ENCODE measurements at regions not wholly inside any gene's neighbourhood (a gene's known extent, or its start where the extent isn't known, plus 50 kb on each side); places are given as distances from the start of the nearest gene placed in this dataset.
"Not testable (repeated sequence)": the region's sequence is repeated elsewhere in the genome, so short reads cannot be mapped to it uniquely, and the experiment has no call there.

DNA sequence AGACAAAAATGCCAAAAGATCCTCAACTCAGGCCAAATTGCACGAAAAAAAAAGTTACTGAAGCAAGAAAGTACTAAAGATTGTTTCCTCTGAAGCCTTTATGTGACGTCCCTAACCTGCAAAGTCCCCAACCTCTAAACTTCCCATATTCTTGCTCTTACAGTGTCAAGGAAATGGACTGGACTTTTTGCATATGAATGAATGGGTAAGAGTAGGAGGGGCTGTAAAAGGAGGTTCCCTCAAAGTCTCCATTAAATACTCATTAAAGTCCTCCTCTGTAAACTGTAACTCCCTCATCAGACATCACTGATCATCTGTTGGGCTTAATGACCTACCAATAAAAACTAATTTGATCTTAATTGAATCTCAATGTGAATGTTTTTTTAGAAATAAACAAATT, 164.8 kb upstream of the STEAP1 start:
- in situ Hi-C loops (cut with HindIII; ENCODE audit: low pct_unique_long_range_greater_than_20kb, low sequenced_read_pairs), result no loop called here
- DNase-seq (ENCODE audit: low read depth in 1 of 2, low spot score in 1 of 2), result no peak
- no peak for TF ChIP-seq JUND (IDR thresholded peaks at IDR 0.05; ENCODE audit: low read depth)

DNA sequence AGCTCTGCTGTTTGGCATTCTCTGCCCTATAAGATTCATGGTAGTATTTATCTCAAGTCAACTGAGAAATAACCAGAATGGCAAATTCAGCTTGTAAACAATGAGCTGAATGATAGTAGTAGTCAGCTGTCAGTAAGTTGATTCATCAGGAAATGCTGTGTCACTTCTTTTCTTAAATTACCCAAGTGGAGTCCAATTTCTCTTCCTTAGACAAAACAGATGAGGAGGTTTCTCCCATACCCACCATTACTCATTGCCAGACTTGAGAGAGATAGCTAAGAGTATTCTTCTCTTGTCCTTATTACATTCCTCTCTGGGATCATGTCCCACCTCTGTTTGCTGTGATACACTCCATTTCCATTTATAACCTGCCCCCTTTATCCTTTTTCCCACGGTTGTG, 159.8 kb upstream of the STEAP1 start:
- DNase-seq (ENCODE audit: low read depth in 1 of 2, low spot score in 1 of 2), result no peak
- TF ChIP-seq JUND (IDR thresholded peaks at IDR 0.05; ENCODE audit: low read depth), result no peak
- in situ Hi-C loops (cut with HindIII; ENCODE audit: low pct_unique_long_range_greater_than_20kb, low sequenced_read_pairs), result no loop called here

DNA sequence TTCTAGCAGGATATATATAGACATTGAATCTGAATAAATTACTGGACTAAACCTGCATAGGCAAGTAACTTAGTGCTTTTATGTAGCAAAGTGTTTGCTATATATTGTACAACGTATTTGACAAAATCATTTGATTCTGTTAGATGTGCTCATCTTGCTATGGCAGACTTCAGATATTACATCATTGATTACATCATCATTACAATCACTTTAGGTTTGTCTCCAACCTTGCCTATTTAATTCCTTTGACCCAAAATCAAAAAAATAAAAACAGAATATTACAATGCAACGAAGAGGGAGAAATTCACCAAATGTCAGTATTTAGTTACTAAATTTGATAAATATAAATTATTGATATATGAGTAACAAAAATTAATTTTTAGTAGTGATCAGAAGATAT, 155.7 kb upstream of the STEAP1 start:
- in situ Hi-C loops (cut with HindIII; ENCODE audit: low pct_unique_long_range_greater_than_20kb, low sequenced_read_pairs), result no loop called here
- DNase-seq (ENCODE audit: low read depth in 1 of 2, low spot score in 1 of 2), result no peak
- no peak for TF ChIP-seq JUND (IDR thresholded peaks at IDR 0.05; ENCODE audit: low read depth)

DNA sequence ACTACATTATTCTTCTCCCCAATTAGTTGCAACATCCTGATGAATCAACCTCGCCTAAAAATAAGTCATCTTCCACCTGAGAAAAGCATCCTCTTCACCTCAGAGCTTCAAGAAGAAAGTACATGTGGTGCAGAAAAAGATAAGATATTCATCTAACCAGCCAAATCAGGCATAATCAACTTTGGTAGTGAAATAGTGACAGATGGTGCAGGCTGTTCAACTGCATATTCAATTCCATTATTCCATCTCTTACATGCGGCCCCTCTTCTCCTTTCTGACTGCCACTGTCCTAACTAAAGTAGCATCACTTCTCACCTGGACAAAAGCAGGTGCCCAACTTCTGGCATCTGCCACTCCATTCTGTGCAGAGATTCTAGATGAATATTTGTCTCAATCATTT, 148.4 kb upstream of the STEAP1 start:
- TF ChIP-seq JUND (IDR thresholded peaks at IDR 0.05; ENCODE audit: low read depth), result no peak
- in situ Hi-C loops (cut with HindIII; ENCODE audit: low pct_unique_long_range_greater_than_20kb, low sequenced_read_pairs), result no loop called here
- DNase-seq (ENCODE audit: low read depth in 1 of 2, low spot score in 1 of 2), result no peak

DNA sequence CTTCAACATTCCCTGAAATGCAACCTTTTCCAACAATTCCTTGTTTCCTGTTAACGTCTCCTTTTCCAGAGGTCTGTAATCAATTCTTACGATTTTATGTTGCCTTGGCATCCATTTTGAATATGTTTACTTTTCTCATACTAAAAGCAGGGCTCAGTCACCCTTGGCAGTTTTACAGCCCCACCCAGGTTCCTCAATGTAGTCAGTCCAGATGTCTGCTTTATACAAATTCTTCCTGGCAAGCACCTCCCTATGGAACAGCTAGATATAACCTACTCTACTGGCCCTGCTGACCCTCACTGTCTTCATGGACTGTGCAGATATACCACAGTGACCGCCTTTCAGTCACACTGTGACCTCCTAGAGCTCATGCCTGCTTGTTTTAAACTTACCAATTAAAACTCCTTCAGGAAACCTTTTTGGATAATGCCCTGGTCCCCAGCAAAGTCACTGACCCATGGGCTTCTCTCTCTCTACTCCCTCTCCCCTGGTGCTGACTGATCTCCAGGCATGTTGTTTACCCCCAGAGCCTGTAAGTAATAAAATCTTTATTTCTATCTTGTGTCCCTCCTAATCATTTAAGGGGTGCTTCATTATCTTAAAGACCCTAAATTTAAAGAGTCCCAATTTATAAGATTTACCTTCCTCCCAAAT, 147.1 kb upstream of the STEAP1 start:
- TF ChIP-seq JUND (IDR thresholded peaks at IDR 0.05; ENCODE audit: low read depth), result no peak
- in situ Hi-C loops (cut with HindIII; ENCODE audit: low pct_unique_long_range_greater_than_20kb, low sequenced_read_pairs), result no loop called here
- DNase-seq (ENCODE audit: low read depth in 1 of 2, low spot score in 1 of 2), result no peak

DNA sequence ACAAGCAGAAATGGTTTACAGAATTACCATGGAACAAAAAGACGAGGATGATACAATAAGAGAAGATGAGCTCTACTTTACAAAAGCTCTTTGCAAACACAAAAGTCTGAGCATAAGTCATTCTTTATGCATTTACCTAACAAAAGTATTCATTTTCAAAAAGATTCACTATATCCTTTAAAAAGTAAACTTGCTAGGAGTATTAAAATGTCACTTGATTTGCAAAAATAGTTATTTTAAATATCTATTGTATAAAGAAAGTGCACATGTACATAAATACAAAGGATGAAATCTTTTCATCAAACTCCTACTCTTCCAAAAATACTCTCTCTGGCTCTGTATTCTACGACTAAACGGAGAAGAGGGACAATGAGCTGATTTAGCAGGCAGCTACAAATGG, 146.4 kb upstream of the STEAP1 start:
- no peak for TF ChIP-seq JUND (IDR thresholded peaks at IDR 0.05; ENCODE audit: low read depth)
- in situ Hi-C loops (cut with HindIII; ENCODE audit: low pct_unique_long_range_greater_than_20kb, low sequenced_read_pairs), result no loop called here
- no peak for DNase-seq (ENCODE audit: low read depth in 1 of 2, low spot score in 1 of 2)

DNA sequence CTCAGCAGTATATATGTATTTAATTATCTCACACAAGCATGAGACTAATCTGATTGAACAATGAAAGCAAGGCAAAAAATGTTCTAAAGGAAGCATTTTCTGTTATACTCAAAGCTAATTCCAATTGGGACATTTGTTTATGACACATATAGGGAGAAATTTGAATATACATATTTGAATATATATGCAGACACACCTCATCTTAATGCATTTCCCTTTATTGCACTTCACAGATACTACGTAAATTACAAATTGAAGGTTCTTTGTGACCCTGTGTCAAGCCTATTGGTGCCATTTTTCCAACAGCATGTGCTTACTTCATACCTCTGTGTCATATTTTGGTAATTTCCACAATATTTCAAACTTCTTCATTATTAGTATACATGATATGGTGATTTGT, 132.1 kb upstream of the STEAP1 start:
- in situ Hi-C loops (cut with HindIII; ENCODE audit: low pct_unique_long_range_greater_than_20kb, low sequenced_read_pairs), result no loop called here
- DNase-seq (ENCODE audit: low read depth in 1 of 2, low spot score in 1 of 2), result no peak
- no peak for TF ChIP-seq JUND (IDR thresholded peaks at IDR 0.05; ENCODE audit: low read depth)

DNA sequence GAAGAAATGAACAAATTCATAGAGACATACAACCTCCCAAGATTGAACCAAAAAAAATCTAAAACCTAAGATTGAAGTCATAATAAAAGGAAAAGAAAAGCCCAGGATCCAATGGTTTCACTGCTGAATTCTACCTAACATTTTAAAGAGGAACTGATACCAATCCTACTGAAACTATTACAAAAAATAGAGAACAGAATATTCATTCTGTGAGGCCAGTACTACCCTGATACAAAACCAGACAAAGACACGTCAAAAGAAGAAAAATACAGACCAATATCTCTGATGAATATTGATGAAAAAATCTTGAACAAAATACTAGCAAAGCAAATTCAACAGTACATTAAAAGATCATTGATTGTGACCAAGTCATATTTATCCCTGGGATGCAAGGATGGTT, 128.5 kb upstream of the STEAP1 start:
- DNase-seq (ENCODE audit: low read depth in 1 of 2, low spot score in 1 of 2), result no peak

DNA sequence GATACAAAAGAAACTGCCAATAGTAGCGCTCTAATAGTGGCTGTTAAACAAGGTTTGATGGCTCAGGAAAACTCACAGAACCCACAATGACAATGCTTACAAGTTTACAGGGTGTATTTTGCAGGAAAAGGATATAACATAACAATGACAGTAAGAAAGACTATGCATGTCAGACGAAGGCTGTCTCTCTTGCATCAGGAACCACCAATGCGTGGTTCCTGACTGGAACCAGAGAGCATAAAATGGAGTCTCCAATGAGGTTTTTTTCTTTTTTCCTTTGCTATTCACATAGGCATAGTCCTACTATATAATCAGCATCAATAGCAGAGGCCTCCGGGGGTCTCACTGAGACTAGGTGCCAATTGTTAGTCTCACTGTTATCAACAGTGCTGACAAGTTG, 120.4 kb upstream of the STEAP1 start:
- DNase-seq (ENCODE audit: low read depth in 1 of 2, low spot score in 1 of 2), result no peak
- no peak for TF ChIP-seq JUND (IDR thresholded peaks at IDR 0.05; ENCODE audit: low read depth)
- in situ Hi-C loops (cut with HindIII; ENCODE audit: low pct_unique_long_range_greater_than_20kb, low sequenced_read_pairs), result no loop called here

More for the DNA sequence above, 128.5 kb upstream of the STEAP1 start:
- in situ Hi-C loops (cut with HindIII; ENCODE audit: low pct_unique_long_range_greater_than_20kb, low sequenced_read_pairs), result no loop called here
- no peak for TF ChIP-seq JUND (IDR thresholded peaks at IDR 0.05; ENCODE audit: low read depth)

DNA sequence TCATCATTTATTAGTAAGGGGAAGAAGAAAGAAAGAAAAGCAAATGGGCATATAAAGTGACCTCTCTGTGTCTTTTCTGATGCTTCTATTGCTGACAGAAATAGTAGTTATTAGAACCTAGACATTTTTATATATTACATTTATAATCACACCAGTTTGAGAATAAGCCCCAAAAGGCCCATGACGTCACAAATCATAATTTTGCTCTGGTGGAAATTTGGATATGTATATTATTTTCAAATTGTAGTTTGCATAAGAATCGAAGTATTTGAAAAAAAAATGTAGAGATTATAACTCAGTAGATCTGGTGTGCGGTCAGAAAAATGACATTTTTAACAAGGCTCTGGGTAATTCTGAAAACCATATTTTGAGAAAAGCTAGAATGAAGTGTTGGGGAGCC, 101.2 kb upstream of the STEAP1 start:
- no peak for DNase-seq (ENCODE audit: low read depth in 1 of 2, low spot score in 1 of 2)
- TF ChIP-seq JUND (IDR thresholded peaks at IDR 0.05; ENCODE audit: low read depth), result no peak
- in situ Hi-C loops (cut with HindIII; ENCODE audit: low pct_unique_long_range_greater_than_20kb, low sequenced_read_pairs), result no loop called here

DNA sequence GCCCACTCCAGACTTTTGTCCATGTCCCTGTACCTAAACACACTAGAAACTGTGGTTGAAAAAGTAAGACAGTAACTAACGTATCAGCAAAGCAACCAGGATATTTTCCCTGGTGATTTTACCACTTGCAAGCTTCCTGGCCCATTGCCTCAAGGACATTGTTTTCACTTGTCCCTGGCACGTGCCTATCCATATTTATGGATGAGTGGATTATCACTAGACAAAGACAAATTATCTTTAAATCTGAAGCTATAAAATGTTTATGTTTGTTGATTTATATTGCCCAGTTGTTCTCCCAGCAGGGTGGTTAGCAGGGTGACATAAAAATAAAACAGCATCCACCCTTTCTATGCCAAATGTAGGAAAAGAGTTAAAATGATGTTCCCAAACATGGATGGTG, 93.2 kb upstream of the STEAP1 start:
- no peak for TF ChIP-seq JUND (IDR thresholded peaks at IDR 0.05; ENCODE audit: low read depth)
- in situ Hi-C loops (cut with HindIII; ENCODE audit: low pct_unique_long_range_greater_than_20kb, low sequenced_read_pairs), result no loop called here

DNA sequence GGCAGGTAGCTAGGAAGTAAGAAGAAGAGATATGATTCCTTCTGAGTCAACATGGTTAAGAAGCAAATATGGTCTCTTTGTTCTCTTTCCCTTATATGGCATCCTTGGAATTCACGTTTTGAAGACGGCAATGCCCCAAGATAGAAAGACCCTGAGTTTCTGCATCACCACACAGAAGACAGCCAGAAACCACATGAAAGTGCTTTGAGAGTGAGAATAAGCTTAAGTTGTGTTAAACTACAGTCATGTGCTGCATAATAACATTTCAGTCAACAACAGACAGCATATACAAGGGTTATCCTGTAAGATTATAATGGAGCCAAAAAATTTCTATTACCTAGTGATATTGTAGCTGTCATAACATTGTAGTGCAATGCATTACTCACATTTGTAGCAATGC, 89.9 kb upstream of the STEAP1 start:
- DNase-seq (ENCODE audit: low read depth in 1 of 2, low spot score in 1 of 2), result no peak
- in situ Hi-C loops (cut with HindIII; ENCODE audit: low pct_unique_long_range_greater_than_20kb, low sequenced_read_pairs), result no loop called here
- no peak for TF ChIP-seq JUND (IDR thresholded peaks at IDR 0.05; ENCODE audit: low read depth)

More for the DNA sequence above, 93.2 kb upstream of the STEAP1 start:
- no peak for DNase-seq (ENCODE audit: low read depth in 1 of 2, low spot score in 1 of 2)

DNA sequence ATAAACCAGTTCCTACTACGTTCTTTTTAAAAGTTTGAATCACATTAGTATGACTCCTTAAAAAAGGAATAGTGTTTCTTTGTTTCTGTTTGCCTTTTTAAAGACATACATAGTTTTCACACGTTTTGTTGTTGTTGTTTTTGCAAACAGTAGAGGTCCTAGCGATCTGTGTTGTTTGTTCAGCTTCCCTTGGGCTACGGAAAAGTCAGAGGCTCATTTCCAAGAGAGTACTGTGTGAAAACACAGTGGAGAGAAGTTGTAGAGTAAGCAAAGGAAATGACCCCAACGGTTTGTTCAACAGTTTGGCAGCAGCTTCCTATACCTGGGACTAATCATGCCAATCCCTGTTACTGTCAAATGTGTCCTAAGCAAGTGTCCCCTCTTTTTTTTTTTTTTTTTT, 87.1 kb upstream of the STEAP1 start:
- in situ Hi-C loops (cut with HindIII; ENCODE audit: low pct_unique_long_range_greater_than_20kb, low sequenced_read_pairs), result no loop called here
- TF ChIP-seq JUND (IDR thresholded peaks at IDR 0.05; ENCODE audit: low read depth), result no peak
- DNase-seq (ENCODE audit: low read depth in 1 of 2, low spot score in 1 of 2), result peak in 1 of 2 experiments; percentile 51

DNA sequence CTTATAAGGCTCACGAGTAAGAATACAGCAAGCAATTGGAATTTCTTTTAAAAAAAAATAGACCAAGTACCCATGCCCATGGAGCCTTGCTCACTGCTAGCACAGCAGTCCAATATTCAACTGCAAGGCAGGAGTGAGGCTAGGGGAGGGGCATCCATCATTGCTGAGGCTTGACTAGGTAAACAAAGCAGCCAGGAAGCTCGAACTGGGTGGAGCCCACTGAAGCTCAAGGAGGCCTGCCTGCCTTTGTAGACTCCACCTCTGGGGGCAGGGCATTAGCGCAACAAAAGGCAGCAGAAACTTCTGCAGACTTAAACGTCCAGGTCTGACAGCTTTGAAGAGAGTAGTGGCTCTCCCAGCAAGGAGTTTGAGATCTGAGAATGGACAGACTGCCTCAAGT, 84.0 kb upstream of the STEAP1 start:
- peak in 1 of 2 experiments; percentile 46 for DNase-seq (ENCODE audit: low read depth in 1 of 2, low spot score in 1 of 2)
- in situ Hi-C loops (cut with HindIII; ENCODE audit: low pct_unique_long_range_greater_than_20kb, low sequenced_read_pairs), result not testable (repeated sequence)

All from T47D (cell line).